ENCODE measurements at regions not wholly inside any gene's neighbourhood (a gene's known extent, or its start where the extent isn't known, plus 50 kb on each side); places are given as distances from the start of the nearest gene placed in this dataset.

DNA sequence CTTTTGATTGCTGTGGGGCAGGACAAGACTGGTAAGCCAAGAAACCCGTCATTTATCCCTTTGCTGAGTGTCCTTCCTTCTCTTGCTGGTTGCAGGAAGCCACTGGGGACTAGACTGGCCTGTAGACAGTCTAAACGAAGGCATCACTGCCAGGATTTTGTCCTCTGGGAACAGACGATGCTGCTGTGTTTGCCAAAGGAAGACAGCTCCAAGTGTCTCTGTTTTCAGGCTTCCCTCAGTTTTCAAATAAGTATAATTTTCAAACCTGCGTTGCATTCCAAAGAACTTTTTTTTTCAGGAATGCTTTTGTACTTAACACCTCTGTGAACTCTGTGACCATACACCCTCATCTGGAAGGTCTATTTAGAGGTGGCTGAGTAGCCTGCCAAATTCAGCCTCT is 269.4 kb downstream of the HLX start:
- TF ChIP-seq, protein P1, sequence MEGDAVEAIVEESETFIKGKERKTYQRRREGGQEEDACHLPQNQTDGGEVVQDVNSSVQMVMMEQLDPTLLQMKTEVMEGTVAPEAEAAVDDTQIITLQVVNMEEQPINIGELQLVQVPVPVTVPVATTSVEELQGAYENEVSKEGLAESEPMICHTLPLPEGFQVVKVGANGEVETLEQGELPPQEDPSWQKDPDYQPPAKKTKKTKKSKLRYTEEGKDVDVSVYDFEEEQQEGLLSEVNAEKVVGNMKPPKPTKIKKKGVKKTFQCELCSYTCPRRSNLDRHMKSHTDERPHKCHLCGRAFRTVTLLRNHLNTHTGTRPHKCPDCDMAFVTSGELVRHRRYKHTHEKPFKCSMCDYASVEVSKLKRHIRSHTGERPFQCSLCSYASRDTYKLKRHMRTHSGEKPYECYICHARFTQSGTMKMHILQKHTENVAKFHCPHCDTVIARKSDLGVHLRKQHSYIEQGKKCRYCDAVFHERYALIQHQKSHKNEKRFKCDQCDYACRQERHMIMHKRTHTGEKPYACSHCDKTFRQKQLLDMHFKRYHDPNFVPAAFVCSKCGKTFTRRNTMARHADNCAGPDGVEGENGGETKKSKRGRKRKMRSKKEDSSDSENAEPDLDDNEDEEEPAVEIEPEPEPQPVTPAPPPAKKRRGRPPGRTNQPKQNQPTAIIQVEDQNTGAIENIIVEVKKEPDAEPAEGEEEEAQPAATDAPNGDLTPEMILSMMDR (IDR thresholded peaks at IDR 0.05): no peak
- no peak for TF ChIP-seq ZFX (IDR thresholded peaks at IDR 0.05; ENCODE audit: borderline replicate concordance)
